HG03045 (cell line): ENCODE measurements at regions not wholly inside any gene's neighbourhood (a gene's known extent, or its start where the extent isn't known, plus 50 kb on each side); places are given as distances from the start of the nearest gene placed in this dataset.
"Not testable (repeated sequence)": the region's sequence is repeated elsewhere in the genome, so short reads cannot be mapped to it uniquely, and the experiment has no call there.

Source experiments
- ATAC-seq: cut with Tn5 transposase; IDR thresholded peaks from one replicate; pipeline ENCODE4 v1.9.1; 2021; ENCODE audit warnings: mild to moderate bottlenecking, moderate library complexity; ENCODE audit not compliant: unreplicated experiment

GRCh38 chr15:99481951-99482230, 83.9 kb upstream of the MEF2A start:
- no peak for ATAC-seq

DNA sequence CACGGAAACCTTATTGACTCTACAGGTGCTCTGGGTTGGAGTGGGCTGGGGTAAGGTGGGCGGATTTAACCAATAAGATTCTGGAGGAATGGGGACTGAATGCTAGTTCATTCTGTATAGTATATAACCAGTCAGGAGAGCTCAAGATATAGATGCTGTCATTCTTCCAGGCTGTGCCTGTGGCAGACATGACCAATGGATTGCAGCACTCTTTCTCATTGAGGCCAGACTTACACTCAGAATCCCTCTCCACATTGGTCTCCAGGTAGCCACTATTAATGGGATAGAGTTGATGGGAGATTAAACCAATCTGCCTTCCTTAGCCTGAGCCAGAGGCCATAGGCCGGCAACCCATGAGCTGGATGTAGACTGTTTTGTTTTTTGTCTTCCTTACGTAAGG, 82.8 kb upstream of the MEF2A start:
- ATAC-seq, result no peak

DNA sequence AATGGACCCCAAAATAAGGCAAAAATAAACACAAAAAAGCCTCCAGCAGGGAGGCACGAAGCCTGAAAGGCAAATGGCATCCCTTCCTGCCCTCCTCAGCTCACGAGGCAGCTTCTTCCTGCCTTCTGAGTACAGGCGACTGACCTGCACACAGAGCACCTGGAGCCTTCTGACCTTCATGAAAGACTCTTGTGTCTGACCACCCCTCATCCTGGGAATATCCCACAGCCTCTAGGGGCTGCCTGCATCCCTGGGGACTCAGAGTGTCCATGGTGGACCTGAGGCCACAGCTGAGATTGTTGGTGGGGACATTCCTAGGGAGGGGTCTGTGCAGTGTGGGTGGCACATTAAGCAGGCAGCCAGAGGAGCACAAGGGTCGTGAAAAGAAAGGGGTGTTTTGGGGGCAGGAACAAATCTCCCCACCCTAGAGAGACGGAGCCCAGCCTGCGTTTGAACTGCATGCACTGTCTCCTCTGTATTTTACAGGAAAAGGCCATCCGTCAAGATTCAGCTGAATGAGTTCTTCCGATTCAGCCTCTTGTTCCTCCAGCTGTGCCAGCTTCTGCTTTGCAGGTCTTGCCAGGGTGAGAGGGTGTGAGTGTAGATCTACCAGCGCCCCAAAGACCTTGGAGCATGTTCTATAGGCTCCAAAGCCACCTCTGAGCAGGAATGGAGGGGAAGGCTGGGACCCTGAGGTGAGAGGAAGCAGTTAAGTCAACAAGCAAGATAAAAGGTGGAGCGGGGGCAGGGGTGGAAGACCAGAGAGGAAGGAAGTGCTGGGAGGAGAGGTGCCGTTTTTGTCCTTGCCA, 80.4 kb upstream of the MEF2A start:
- no peak for ATAC-seq

GRCh38 chr15:99485992-99486370, 79.8 kb upstream of the MEF2A start:
- no peak for ATAC-seq

DNA sequence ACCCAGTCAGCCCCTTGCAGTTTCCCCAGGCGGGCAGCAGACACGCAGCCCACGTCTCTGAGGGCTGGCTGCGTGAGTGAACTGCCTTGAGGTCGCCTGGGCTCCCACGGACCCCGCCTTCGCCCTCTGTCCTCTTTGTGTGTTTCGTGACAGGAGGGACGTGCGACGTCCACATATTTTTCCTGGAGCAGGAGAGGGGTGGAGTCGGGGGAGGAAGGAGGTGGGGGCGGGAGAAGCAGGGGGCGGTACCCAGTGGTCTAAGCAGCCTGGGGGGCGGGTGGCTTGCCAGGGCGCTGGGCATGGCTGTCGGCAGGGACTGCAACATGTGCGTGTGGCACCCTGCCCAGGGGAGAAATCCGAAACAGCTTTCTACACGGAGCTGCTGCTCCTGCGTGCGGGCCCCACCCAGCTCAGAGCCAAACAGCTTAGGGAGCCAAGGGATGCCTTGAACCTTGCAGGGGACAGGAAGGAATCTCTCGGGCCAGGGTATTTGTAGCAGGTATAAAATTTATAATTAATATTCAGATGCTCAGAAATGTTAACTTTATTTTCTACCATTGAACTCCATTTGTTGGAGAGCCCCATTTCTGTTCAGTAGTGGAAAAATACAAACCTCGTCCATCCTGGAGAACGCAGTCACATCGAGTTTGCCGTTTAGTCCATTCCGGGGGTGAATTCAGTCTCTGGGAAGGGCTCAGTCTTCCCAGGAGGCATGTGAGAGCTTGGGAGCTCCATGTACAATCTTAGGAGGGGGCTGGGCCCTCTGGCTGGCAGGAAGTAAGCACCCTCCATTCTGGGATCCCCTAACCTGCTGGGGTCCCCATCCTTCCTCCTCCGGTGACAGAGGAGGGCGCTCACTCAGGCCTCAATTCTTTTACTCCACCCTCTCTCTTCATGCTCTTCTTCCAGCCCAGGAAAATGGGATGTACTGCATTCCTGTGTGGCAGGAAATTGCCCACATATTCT, 79.1 kb upstream of the MEF2A start:
- no peak for ATAC-seq

DNA sequence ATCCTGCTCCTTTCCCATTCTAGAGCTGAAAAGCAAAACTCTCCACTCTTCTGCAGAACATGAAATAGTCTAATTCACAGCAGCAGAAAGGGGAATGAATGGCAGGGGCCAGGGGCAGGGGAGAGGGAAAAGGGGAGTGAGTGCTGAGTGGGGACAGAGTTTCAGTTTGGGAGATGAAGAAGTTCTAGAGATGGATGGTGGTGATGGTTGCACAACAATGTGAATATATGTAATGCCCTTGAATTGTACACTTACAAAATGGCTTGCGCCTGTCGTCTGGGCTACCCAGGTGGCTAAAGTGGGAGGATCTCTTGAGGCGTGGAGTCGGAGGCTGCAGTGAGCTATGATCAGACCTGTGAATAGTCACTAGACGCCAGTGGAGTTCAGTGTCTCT, 78.5 kb upstream of the MEF2A start:
- no peak for ATAC-seq

- no peak for ATAC-seq
Measured at GRCh38 chr15:99492275-99492674, 73.5 kb upstream of the MEF2A start.

- ATAC-seq, result no peak
Measured at GRCh38 chr15:99492716-99493115, 73.1 kb upstream of the MEF2A start.

- ATAC-seq, result no peak
Measured at GRCh38 chr15:99493461-99493860, 72.3 kb upstream of the MEF2A start.

DNA sequence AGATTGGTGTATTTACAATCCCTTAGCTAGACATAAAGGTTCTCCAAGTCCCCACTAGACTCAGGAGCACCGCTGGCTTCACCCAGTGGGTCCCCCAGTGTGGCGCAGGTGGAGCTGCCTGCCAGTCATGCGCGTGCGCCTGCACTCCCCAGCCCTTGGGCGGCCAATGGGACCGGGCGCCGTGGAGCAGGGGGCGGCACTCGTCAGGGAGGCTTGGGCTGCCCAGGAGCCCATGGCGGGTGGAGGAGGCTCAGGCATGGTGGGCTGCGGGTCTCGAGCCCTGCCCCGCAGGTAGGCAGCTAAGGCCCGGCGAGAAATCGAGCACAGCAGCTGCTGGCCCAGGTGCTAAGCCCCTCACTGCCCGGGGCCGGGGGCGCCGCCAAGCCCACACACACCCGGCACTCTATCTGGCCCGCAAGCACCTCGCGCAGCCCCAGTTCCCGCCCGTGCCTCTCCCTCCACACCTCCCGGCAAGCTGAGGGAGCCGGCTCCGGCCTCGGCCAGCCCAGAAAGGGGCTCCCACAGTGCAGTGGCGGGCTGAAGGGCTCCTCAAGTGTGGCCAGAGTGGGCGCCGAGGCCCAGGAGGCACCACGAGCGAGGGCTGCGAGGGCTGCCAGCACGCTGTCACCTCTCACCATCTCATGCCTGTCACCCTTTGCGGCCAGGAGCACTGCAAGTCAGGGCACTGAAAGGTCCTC, 71.1 kb upstream of the MEF2A start:
- ATAC-seq, result not testable (repeated sequence)

GRCh38 chr15:99495430-99496301, 70.1 kb upstream of the MEF2A start:
- ATAC-seq, result no peak

DNA sequence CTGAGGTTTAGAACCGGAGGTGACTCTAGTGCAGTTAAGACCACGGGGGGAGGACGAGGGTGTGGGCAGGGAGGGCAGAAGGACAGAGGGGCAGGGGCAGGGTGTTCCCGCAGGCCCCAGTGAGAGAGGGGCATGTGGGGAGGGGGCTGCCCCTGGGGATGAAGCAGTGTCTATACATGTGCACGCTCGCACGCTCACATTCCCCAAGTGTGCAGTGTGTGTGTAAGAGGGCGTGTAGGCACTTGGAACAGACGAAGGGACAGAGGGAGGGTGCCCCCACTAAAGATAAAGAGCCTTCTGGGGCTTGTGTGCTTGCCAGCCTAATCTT, 69.5 kb upstream of the MEF2A start:
- no peak for ATAC-seq

- peak; percentile 57 for ATAC-seq
Measured at GRCh38 chr15:99502182-99502581, 63.6 kb upstream of the MEF2A start.

DNA sequence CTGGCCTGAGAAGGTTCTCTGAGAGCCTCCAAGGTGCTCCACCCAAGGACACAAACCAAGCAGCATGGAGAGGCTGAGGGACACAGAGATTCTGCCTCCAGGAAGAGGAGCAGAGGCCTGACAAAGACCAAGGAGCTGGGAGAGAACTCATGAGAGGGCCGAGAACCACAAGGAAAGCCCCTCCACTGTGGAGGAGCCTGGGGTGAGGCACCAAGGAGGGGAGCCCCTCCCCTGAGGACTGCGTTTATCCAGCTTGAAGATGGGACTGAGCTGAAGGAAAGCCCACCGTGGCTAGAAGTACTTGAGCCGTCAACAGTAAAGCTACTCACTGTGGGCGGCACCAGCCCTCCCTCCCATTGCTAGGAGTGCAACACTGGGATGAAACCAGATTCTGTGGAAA, 63.1 kb upstream of the MEF2A start:
- peak; percentile 9 for ATAC-seq

DNA sequence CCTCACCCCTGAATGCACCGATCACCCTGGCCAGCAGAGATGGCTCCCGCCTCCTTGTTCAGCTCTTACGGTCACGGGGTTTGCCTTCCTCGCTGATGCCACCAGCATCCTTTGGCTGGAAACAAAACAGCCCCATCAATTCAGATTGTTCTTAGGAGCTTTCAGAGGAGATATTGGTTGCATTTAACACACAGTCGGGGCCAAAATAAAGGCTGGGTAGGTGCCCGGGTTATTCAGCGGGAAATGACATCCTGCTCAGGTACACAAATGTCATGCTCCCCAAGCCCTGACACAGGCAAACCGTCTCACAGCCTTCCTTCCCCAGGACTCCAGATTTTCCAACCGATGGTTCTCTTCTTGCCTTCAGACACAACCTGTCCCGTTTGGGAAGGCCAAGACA, 62.4 kb upstream of the MEF2A start:
- no peak for ATAC-seq

GRCh38 chr15:99504071-99504822, 61.5 kb upstream of the MEF2A start:
- ATAC-seq, result peak; percentile 34

DNA sequence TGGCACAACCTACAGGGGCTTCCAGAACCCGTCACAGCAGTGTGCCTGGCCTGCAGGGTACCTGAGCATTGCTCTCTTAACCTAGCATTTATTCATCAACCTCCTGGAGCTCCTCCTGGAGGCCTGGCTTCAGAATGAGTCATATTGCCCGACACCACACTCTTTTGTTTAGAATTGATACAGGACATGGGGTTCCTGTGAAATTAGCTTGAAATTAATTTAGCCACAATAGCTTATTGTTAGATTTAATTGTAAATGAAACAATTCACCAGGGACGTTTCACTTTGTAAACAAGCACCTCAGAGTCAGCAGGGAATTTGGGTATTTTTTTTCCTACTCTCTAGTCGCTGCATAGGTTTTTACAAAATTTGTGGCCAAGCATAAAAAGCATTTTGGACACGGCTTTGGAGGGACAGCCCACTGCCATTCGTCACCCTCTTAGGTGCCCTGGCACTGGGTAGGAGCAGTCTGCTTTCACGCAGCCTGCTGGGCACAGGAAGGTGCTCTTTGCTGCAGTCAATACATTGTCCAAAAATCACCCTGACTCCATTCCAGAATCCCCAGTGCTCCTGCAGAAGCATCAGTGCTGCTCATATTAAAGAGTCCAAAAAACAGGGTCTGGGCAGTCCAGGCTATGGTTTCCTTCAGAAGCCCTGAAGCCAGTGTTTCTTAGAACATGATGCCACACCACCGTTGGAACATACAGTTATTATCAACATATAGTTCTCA, 60.8 kb upstream of the MEF2A start:
- ATAC-seq, result peak; percentile 27

- ATAC-seq, result no peak
Measured at GRCh38 chr15:99506399-99506798, 59.4 kb upstream of the MEF2A start.

DNA sequence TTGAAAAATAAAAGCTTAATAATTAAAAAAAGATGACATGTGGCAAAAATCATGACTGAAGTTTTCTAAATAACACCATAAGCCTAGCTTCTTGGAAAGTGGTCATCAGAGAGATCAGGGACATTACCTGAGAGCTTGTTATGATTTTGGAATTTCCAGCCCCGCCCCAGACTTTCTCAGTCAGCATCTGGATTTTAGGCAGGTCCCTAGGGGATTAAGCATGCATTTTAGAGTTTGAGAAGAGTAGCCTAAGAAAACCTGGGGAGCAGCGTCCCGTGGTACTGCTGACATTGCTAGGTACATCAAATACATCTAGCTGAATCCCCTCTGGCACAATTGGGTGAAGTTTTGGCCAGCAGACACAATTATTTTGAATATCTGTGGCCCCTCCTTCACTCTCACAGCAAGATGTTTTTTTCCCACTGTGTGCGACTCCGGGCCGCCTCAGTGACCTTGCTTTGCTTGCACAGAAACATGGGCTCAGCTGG, 58.7 kb upstream of the MEF2A start:
- no peak for ATAC-seq
